HG02840 (cell line): ENCODE measurements at regions not wholly inside any gene's neighbourhood (a gene's known extent, or its start where the extent isn't known, plus 50 kb on each side); places are given as distances from the start of the nearest gene placed in this dataset.

ENCODE experiments used
- ATAC-seq: cut with Tn5 transposase; IDR thresholded peaks from one replicate; pipeline ENCODE4 v1.9.1; 2021; ENCODE audit warnings: mild to moderate bottlenecking, moderate library complexity, moderate number of reproducible peaks; ENCODE audit not compliant: unreplicated experiment, low FRiP score

DNA sequence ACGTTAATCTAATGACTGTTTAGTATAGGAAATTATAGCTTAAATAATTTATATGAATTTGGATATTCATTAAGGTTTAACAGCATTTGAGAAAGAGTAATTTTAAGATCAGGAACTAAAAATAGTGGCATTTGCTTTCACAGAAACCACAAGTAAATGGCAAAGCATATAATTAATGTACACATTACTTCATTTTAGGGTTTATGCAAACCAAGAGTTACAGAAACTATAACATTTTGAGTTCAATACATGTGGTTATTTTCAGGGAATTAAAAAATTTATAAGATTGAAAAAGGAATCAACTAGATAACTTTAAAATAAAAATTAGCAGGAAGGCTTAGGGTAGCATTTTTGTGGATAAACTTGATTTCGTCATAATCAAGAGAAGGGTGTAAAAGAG is 151.7 kb upstream of the MIR17HG start:
- ATAC-seq: no peak

GRCh38 chr13:91196958-91197357 is 150.5 kb upstream of the MIR17HG start:
- no peak for ATAC-seq

DNA sequence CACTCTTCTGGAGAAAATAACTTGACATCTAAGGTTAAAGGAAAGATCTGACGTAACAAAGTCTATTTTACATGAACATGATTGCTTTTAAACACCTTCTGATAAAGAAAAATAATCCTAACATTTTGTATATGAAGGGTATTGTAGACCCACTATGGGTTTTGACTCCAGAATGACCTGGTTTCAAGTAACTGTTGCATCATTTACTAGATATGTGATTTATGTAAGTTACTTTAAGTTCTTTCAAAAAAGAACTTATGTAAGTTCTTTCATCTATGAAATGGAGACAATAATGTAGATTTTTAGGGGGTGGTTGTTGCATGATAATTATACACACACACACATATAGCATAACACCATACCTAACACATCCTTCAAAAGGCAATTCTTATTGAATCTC is 147.6 kb upstream of the MIR17HG start:
- ATAC-seq: no peak

- no peak for ATAC-seq
Observed at GRCh38 chr13:91200486-91200885, 147.0 kb upstream of the MIR17HG start.

DNA sequence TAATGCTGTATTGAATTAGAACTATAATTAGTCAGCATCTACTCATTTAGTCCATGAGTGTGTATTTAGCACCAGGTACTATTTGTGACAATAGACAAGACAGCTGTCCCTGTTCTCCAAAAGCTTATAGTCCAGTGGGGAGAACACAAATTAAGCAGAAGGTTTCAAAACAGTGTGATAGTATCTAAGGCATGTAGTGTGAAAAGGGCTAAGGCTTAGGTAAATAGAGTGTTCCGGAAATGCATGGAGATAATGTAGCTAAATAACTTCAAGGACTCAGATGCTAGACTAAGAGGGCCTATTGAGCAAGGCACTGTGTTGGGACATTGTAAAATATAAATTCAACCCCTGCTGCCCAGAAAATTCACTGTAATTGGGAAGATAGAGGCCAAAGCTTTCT is 144.1 kb upstream of the MIR17HG start:
- no peak for ATAC-seq

GRCh38 chr13:91207261-91207660 is 140.2 kb upstream of the MIR17HG start:
- no peak for ATAC-seq

DNA sequence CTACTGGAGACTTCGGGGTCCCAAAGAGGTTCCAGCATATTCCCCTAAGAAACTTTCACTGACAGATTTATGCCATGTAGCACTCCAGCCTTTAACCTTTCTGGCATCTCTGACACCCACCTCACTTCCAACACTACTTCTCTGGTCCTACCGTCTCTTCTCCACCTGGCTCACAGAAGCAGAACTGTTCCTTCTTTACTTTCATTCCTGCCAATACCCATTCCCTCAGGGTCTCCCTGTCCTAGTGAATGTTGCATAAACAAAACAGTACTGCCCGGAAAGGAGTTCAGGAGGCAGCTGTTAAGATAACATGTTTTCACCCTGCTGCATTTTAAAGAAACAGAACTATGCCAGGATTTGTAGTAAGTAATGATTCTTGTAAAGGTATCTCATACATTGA is 136.0 kb upstream of the MIR17HG start:
- ATAC-seq: no peak

DNA sequence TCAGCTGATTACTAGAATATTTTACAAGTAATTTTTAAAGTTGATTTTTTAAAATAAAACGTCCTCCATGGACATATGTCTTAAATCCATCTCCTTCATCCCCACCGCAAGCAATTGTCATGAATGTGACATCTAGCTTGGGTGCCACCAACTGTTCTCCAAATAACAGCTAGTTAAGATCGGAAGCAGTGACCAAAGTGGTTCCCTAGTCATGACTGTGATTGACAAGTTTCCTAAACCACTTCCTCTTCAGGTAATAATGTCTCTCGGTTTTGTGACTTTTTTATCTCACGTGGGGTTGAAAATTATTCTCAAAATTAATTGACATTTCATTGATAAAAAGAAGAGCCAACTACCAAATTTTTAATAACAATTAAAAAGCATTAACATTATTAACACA is 135.3 kb upstream of the MIR17HG start:
- ATAC-seq: no peak

DNA sequence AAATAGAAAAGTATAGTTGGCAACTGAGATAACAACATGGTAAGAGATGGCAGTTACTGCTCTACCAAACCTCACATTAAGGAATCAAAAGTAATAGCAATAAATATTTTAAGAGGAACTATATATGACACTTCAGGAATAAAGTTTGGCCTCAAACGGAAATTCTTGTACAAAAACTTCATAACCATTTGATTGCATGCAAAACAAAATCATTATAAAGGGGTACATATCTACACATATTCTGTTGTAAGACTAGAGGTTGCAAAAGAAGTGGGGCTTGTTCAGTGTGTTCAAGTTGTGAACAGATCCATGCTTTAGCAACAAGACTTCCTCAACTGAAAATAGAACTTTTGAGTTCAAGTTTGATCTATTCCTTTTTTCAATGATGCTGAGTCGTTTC is 133.5 kb upstream of the MIR17HG start:
- no peak for ATAC-seq

DNA sequence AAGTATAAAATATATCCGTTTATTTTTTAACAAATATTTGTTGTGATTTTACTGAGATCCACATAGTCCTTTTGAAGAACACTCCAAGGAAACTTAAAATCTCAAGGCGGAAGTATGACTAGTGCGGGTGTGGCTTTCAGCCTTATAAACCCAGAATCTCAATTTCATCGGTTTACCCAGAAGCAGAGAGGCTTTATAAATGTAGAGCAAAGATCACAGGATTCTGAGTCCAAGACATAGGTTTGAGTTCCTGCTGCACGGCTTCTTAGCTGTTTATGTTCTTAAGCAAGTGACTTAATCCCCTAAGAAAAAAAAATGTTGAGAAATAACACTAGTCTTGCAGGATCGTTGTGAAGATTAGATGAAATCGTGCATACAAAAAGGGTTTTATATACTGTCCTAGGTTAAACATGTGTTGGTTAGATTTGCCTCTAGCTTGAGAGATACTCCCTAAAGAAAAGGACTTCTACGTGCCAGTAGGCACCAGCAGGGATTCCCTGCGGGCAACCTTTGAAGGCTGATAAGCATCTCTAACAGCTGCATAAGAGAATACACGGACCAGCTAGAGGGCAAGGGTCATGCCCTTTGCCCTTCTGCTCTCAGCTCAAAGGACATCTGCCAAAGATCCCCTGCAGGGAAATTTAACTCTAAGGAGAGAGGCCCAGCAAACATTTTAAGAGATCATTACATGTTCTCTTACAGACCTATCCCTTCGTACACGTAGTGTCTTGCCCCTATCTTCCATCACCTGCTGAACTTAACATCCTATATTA is 130.4 kb upstream of the MIR17HG start:
- ATAC-seq: no peak

GRCh38 chr13:91219201-91219600 is 128.3 kb upstream of the MIR17HG start:
- no peak for ATAC-seq

DNA sequence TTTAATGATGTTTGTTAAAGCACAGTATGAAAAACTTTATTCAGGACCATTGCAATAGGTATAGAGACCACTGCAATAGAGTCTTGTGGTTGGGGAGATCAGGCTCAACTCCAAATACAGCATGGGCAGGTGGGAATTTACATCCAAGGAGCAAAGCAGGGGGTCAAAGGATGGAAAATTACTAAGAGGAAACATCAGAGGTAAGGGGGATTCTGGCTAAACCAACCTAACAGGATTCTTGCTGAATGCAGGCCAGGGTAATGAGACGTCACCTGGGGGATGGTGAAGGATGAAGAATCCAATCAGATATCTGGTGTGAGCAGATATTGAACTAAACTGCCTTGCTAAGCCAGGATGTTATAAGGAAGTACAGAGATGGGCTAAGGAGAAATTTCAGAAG is 126.6 kb upstream of the MIR17HG start:
- no peak for ATAC-seq

DNA sequence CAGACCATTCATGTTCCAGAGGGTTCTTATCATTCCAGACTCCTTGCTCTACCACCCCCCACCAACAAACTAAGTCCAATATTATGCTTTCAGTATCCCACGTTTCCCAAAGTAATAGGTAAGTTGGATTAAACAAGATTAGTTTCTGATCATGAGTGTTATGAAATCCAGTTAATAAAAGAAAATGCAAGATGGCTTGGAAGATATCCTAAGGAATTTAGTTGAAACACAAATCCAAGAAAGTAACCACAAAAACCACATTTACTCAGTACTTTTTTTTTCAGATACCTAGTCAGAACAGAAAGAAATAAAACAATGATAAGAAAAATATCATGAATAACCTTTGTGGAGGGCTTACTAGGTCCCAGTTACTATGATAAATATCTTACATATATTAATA is 119.4 kb upstream of the MIR17HG start:
- ATAC-seq: no peak

- no peak for ATAC-seq
Observed at GRCh38 chr13:91228940-91229339, 118.5 kb upstream of the MIR17HG start.

DNA sequence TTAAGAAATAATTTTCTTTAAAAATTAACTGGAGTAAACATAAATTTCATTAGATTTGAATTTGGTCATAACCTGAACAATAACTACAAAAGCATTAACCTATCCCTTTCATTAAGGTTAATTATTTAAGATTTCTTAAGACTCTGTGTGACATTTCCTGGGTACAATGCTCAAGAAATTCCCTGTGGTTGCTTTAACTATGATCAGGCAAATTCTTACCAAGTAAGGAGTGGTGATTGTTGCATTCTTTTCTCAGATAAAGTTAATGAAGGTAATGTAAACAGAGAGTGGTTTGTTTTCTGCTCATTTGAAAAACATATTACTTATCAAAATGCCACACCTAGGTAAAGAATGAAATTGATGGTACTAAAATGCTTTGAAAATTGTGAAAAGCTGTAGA is 114.8 kb upstream of the MIR17HG start:
- no peak for ATAC-seq

DNA sequence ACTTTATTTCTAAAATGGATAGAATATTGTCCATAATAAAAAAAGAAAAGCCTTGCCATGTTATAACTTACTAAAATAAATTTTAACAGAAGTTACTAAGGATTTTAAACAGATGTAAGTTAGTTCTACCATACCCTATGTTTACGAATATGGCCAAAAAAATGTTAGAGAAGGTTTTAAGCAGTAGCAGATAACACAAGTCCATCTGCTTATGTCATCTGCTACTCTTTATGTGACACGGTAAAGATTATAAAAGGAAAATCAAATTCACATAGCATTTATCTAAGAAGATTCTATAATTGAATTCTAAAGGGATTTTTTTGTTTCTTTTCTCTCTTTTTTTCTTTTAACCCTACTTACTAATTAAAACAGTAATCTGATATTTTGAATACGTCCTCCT is 114.2 kb upstream of the MIR17HG start:
- ATAC-seq: no peak

GRCh38 chr13:91236182-91236581 is 111.3 kb upstream of the MIR17HG start:
- ATAC-seq: no peak

GRCh38 chr13:91236921-91237320 is 110.6 kb upstream of the MIR17HG start:
- ATAC-seq: no peak

- no peak for ATAC-seq
Observed at GRCh38 chr13:91238036-91238435, 109.5 kb upstream of the MIR17HG start.

GRCh38 chr13:91240341-91240740 is 107.1 kb upstream of the MIR17HG start:
- no peak for ATAC-seq

GRCh38 chr13:91241221-91241933 is 106.1 kb upstream of the MIR17HG start:
- no peak for ATAC-seq

- no peak for ATAC-seq
Observed at GRCh38 chr13:91242652-91243051, 104.8 kb upstream of the MIR17HG start.
